Ureter (tissue), 1 donor: ENCODE measurements at regions not wholly inside any gene's neighbourhood (a gene's known extent, or its start where the extent isn't known, plus 50 kb on each side); places are given as distances from the start of the nearest gene placed in this dataset.

Experiments
- DNase-seq: peaks from one replicate; pipeline ENCODE4 v3.0.0-alpha.2; 2020; ENCODE audit warnings: low spot score
- donor health status: DM: yes; HTN: yes; CAD: no.

DNA sequence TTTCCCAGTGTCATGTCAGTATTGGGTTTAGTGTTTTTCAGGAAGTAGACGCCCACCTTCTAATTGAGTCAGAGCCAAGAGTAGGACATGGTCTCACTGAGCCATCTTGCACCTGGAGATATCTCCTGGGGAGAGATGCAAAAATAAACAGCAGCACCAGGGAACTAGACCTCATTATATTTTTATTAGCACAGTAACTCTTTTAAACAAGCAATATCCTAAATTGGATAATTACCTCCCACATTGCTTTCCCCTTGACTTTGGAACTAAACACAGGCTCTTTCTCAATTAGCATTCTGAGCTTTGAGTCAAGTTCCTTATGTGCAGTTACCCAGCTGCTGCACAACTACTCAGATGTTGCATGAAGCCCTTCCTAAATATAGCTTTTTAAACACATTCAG is 175.4 kb downstream of the IBTK start:
- DNase-seq = no peak

GRCh38 chr6:82068721-82069120 is 178.8 kb downstream of the IBTK start:
- no peak for DNase-seq

DNA sequence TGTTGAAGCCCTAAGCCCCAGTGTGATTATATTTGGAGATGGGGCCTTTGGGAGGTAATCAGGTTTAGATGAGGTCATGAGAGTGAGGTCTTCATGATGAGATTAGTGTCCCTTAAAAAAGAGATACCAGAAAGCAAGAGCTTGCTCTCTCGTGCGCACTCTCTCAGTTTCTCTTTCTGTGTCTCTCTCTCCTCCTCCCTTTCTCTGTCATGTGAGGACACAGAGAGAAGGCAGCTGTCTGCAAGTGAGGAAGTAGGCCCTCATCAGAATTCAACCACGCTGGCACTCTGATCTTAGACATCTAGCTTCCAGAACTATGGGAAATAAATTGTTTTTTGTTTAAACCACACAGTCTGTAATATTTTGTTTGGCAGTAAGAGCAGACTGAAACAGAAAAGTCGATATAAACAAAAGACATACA is 180.5 kb downstream of the IBTK start:
- DNase-seq = no peak

GRCh38 chr6:82066196-82066595 is 181.3 kb downstream of the IBTK start:
- DNase-seq = no peak

GRCh38 chr6:82063574-82063973 is 184.0 kb downstream of the IBTK start:
- DNase-seq = no peak

- DNase-seq = no peak
Measured at GRCh38 chr6:82062219-82062618, 185.3 kb downstream of the IBTK start.

- no peak for DNase-seq
Measured at GRCh38 chr6:82057846-82058554, 189.5 kb downstream of the IBTK start.

GRCh38 chr6:82056567-82056966 is 191.0 kb downstream of the IBTK start:
- DNase-seq = no peak

DNA sequence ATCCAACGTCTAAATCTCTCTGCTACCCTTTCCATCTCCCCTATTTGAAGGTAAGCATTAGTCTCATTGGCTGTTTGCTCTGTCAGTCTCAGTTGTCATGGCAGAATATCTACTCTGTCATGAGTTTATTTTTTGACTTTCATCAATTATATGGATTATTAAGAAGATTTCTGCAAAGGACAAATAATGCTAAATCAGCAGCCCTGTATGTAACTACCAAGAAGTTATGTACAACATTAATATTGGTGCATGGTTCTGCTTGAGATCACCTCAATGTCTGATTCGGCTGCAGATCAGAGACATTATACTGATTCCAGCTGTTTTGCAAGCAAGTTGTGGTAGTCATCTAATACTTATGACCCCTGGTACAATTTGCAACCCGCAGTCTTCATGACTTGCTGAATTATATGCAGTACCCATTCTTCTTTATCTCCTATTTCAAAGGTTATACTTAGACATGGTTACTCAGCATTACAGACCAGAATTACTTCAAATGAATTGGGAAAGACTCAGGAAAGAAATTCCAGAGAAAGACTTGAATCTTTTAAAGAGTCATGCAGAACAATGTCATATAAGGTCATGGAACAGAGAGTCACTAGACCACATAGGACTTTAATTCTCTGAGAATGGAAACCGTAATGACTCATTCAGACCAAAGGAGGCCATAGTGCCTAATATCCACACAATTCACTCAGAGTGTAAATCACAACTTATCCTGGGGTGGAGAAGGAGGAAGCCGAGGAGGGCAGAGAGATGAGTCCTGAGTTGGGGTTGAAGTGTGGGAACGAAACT is 201.4 kb downstream of the IBTK start:
- no peak for DNase-seq

DNA sequence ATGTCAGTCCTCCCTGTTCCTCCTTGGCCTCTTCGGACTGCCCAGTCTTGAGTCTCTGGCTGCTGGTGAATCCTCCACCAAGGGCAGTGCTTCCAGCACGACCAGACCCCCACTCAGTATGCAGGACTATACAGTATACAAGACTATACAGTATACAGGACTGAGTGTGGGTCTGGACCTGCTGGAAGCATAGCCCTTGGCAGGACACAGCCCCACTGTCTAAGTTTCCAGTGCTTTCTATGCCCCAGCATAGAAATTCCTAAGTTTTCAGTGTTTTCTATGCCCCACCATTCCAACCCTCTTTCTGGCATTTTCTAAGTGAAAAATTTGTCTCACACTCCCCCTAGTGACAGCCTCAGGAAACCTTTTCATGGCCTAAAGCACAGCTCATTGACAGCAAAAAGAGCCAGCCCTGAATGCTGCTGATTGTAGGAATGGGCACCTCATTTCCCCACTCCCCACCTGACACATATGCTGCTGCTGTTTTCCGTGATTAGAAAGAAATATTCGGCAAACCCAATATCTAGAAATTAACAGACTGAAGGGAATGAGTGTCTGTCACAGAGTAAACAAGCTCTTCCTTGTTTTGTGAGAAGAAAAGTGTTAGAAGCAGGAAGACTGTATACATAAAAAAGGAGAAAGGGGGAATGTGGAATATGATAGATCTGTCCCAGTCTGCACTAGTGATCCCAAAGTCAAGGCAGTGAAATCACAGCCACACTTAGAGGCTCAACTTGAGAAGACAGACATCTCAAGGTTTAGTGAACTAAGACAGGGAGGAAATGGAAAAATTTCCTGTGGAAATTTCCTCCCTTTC is 206.9 kb downstream of the IBTK start:
- peak; percentile 58 for DNase-seq

GRCh38 chr6:82038631-82039030 is 208.9 kb downstream of the IBTK start:
- DNase-seq = no peak

GRCh38 chr6:82035526-82035925 is 212.0 kb downstream of the IBTK start:
- DNase-seq = no peak

DNA sequence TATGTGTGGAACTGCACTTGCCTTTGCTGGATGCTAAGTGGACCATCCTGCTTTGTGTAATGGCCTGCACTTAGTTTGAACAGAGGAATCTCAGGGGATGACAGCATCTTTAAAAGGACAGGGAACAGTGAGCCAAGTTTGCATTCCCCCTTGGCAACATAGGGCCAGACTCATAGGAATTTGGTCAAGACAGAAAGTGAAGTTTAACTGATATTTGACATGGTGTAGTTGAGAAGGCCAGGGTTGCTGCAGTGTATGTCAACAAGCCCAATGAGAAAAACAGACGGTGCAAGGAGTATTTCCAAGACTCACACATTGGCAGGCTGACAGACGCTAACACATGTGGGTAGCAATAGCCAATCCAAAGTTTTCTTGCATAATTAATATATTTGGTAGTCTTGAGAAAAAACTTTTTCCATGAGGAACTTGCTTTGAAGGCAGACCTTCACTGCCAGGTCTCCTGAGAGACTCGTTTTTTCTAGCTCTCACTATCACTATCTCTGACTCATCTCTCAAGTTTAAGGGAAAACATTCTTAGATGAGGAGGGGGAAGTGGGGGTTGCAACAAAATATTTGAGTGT is 213.8 kb downstream of the IBTK start:
- no peak for DNase-seq

GRCh38 chr6:82032444-82032843 is 215.1 kb downstream of the IBTK start:
- DNase-seq = no peak

GRCh38 chr6:82030761-82031503 is 216.6 kb downstream of the IBTK start:
- DNase-seq = no peak

DNA sequence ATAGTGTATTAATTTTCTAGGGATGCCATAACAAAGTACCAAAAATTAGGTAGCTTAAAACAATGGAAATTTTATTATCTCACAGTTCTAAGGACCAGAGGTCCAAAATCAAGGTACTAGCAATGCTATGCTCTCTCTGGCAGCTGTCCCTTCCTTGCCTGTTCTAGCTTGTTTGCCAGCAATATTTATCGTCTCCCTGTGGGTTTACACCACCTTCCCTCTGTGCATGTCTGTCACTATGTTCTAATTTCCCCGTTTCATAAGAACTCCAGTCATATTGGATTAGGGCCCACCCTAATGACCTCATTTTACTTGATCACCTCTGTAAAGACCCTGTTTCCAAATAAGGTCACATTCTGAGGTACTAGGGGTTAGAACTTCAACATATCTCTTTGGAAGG is 217.2 kb downstream of the IBTK start:
- DNase-seq = no peak

DNA sequence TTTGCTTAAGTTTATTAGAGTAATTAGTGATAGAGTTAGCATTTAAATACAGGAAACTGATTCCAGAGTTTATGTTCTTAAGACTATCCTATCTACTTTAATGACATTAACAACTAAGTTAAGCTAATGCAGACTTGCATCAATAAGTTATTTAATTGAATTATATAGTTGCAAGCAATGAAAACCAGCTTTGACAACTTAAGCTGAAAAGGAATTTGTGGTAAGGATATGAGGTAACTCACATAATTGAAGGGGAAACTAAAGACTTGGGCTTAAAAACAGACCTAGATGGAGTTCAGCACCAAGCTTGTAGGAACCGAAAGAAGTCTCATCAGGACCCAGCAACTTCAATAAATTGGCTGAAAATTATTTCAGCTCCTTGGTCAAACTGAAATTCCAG is 222.3 kb downstream of the IBTK start:
- no peak for DNase-seq

- DNase-seq = no peak
Measured at GRCh38 chr6:82022614-82023129, 224.9 kb downstream of the IBTK start.

GRCh38 chr6:82017773-82018172 is 229.8 kb downstream of the IBTK start:
- no peak for DNase-seq

- DNase-seq = no peak
Measured at GRCh38 chr6:82017288-82017687, 230.3 kb downstream of the IBTK start.

DNA sequence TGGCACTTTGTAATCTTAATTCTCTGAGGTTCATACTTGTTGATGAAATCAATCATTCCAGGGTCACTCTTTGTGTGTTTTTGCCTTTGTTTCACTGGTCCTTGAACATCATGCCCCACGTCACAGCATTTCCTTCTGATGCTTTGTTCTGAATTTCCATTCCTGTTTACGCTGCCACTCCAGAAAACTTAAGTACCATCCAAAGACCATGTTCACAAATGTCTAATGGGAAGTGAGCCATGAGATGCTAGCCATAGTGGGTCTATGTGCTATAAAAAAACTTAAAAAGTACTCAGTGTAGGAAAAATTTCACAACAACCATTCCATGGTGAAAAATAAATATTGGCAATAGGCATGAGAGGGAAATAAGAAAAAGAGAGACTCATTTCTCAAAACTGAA is 232.0 kb downstream of the IBTK start:
- no peak for DNase-seq
